Osteoblast (primary cell): ENCODE measurements at regions not wholly inside any gene's neighbourhood (a gene's known extent, or its start where the extent isn't known, plus 50 kb on each side); places are given as distances from the start of the nearest gene placed in this dataset.

Experiments used
- DNase-seq: peaks from one replicate; pipeline ENCODE4 v3.0.0; 2011; ENCODE audit warnings: low spot score, mixed read lengths; ENCODE audit not compliant: insufficient read length; ENCODE audit errors: missing footprints
- H2AFZ ChIP-seq: 2 replicates; pipeline ENCODE4 v1.6.0; 2011; ENCODE audit warnings: mild to moderate bottlenecking, low read length
- H3K27ac ChIP-seq: 2 replicates; pipeline ENCODE4 v1.5.1; 2011; ENCODE audit warnings: mild to moderate bottlenecking, low read depth, low read length, moderate library complexity
- H3K27me3 ChIP-seq: 2 replicates; pipeline ENCODE4 v1.6.0; 2012; ENCODE audit warnings: mild to moderate bottlenecking, control low read depth, inconsistent platforms, low read length, moderate library complexity; ENCODE audit not compliant: insufficient read depth
- H3K36me3 ChIP-seq: 2 replicates; pipeline ENCODE4 v1.5.1; 2011; ENCODE audit warnings: mild to moderate bottlenecking, low read length, control low read depth, moderate library complexity; ENCODE audit not compliant: insufficient read depth
- H3K4me1 ChIP-seq: 2 replicates; pipeline ENCODE4 v1.5.1; 2011; ENCODE audit warnings: mild to moderate bottlenecking, low read length, control low read depth, moderate library complexity; ENCODE audit not compliant: insufficient read depth
- H3K4me2 ChIP-seq: 2 replicates; pipeline ENCODE4 v1.6.0; 2011; ENCODE audit warnings: mild to moderate bottlenecking, low read length; ENCODE audit not compliant: insufficient read depth
- H3K4me3 ChIP-seq: fragments of 200-600 bp; sonication (generic); 3 replicates; pipeline ENCODE4 v1.5.1; 2012; ENCODE audit warnings: mild to moderate bottlenecking, low read length, inconsistent platforms; ENCODE audit not compliant: insufficient read depth
- H3K79me2 ChIP-seq: 2 replicates; pipeline ENCODE4 v1.6.0; 2012; ENCODE audit warnings: mild to moderate bottlenecking, low read length, control low read depth, inconsistent platforms; ENCODE audit not compliant: insufficient read depth
- H3K9me3 ChIP-seq: 2 replicates; pipeline ENCODE4 v1.5.1; 2011; ENCODE audit warnings: low read depth, low read length, control low read depth
- H4K20me1 ChIP-seq: 2 replicates; pipeline ENCODE4 v1.6.0; 2012; ENCODE audit warnings: mild to moderate bottlenecking, low read length, control low read depth; ENCODE audit not compliant: insufficient read depth
- CTCF ChIP-seq: IDR thresholded peaks from 2 replicates; pipeline ENCODE4 v1.5.1; 2011; ENCODE audit warnings: mild to moderate bottlenecking, low read depth, low read length, moderate library complexity; ENCODE audit errors: extremely low read depth

GRCh38 chr14:81982046-81982445 is 448.4 kb upstream of the SEL1L start:
- Histone ChIP-seq H3K9me3 (peaks cover 8% of the 10 kb centered on the region), H3K4me2 (no peak overlapping the region), H3K4me1 (no peaks in the 10 kb centered on the region), H3K79me2 (no peaks in the 10 kb centered on the region), H3K4me3 (no peak overlapping the region), H3K27ac (no peak overlapping the region), H4K20me1 (no peaks in the 10 kb centered on the region), H3K36me3 (no peaks in the 10 kb centered on the region), H3K27me3 (no peaks in the 10 kb centered on the region), H2AFZ (no peak overlapping the region)
- no peak for TF ChIP-seq CTCF
- DNase-seq: no peak

- Histone ChIP-seq H3K27me3 (no peaks in the 10 kb centered on the region), H3K79me2 (no peaks in the 10 kb centered on the region), H3K4me3 (no peak overlapping the region), H3K4me1 (no peaks in the 10 kb centered on the region), H3K36me3 (no peaks in the 10 kb centered on the region), H3K27ac (no peak overlapping the region), H4K20me1 (no peaks in the 10 kb centered on the region), H3K4me2 (no peak overlapping the region), H2AFZ (no peak overlapping the region), H3K9me3 (peaks cover 4% of the 10 kb centered on the region)
- DNase-seq: no peak
- no peak for TF ChIP-seq CTCF
Observed at GRCh38 chr14:81986005-81986404, 452.4 kb upstream of the SEL1L start.

GRCh38 chr14:81989211-81989610 is 455.6 kb upstream of the SEL1L start:
- Histone ChIP-seq H3K27me3 (no peaks in the 10 kb centered on the region), H3K4me1 (no peaks in the 10 kb centered on the region), H3K9me3 (peaks cover 1% of the 10 kb centered on the region), H3K27ac (no peak overlapping the region), H3K79me2 (no peaks in the 10 kb centered on the region), H3K4me3 (no peak overlapping the region), H3K4me2 (no peak overlapping the region), H2AFZ (no peak overlapping the region), H3K36me3 (no peaks in the 10 kb centered on the region), H4K20me1 (no peaks in the 10 kb centered on the region)
- DNase-seq: no peak
- no peak for TF ChIP-seq CTCF

- no peak overlapping the region for H3K27ac ChIP-seq
- peak; percentile 70 for TF ChIP-seq CTCF
- H2AFZ ChIP-seq: no peak overlapping the region
- H3K4me2 ChIP-seq: no peak overlapping the region
- H3K4me1 ChIP-seq: no peaks in the 10 kb centered on the region
- no peaks in the 10 kb centered on the region for H3K9me3 ChIP-seq
- no peak overlapping the region for H3K4me3 ChIP-seq
- DNase-seq: no peak
- no peaks in the 10 kb centered on the region for H3K36me3 ChIP-seq
- no peaks in the 10 kb centered on the region for H3K79me2 ChIP-seq
- no peaks in the 10 kb centered on the region for H3K27me3 ChIP-seq
- H4K20me1 ChIP-seq: no peaks in the 10 kb centered on the region
Observed at GRCh38 chr14:81990312-81990761, 456.7 kb upstream of the SEL1L start.
